HG03558 (cell line): ENCODE measurements at regions not wholly inside any gene's neighbourhood (a gene's known extent, or its start where the extent isn't known, plus 50 kb on each side); places are given as distances from the start of the nearest gene placed in this dataset.
"Not testable (repeated sequence)": the region's sequence is repeated elsewhere in the genome, so short reads cannot be mapped to it uniquely, and the experiment has no call there.

Experiments used
- ATAC-seq: cut with Tn5 transposase; IDR thresholded peaks from one replicate; pipeline ENCODE4 v1.9.1; 2021; ENCODE audit warnings: moderate number of reproducible peaks; ENCODE audit not compliant: unreplicated experiment; ENCODE audit errors: extremely low read depth

DNA sequence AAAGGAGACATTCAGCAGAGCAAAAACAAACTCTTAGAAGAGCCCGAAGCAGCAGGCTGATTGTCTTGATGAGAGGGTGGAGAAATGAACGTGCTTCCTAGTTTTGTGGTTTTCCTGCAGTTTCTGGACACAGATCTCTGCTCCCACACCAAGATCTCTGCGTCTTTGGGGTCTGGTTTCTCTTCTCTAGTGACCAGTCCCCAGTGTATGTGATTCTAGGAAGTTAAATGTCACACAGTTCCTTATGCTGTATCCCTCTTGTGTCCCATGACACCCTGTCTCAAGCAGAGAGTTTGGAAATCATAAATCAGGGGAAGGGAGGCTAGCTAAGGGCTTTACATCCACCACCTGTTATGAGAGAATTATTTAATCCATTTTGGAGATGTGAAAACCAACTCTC, 55.4 kb upstream of the KLF14 start:
- no peak for ATAC-seq

DNA sequence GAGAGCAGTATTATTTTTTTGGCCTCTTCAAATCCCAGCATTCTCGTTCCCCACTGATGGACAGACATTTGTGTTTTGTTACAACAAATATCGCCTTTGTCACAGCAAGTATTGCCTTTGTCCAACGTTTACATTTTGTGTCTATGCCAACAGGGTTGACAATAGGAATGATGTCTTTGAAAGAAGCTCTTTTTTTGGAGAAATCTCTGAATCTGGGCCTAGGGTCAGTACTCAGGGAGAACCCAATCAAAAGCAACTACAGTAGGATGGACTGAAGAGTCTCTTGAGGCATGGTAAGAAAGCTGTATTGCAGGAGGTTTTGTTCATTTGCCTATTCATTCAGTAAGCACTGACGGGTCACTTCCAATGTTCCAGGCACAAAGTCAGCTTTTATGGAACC, 57.7 kb upstream of the KLF14 start:
- ATAC-seq: no peak

GRCh38 chr7:130793855-130794618, 60.0 kb upstream of the KLF14 start:
- no peak for ATAC-seq

- no peak for ATAC-seq
Measured at GRCh38 chr7:130794619-130794922, 60.6 kb upstream of the KLF14 start.

DNA sequence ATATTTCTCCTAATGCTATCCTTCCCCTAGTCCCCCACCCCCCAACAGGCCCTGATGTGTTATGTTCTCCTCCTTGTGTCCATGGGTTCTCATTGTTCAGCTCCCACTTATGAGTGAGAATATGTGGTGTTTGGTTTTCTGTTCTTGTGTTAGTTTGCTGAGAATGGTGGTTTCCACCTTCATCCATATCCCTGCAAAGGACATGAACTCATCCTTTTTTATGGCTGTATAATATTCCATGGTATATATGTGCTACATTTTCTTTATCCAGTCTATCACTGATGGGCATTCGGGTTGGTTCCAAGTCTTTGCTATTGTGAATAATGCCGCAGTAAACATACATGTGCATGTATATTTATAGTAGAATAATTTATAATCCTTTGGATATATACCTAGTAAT, 62.4 kb upstream of the KLF14 start:
- not testable (repeated sequence) for ATAC-seq

GRCh38 chr7:130803127-130803526, 69.1 kb upstream of the KLF14 start:
- ATAC-seq: no peak

DNA sequence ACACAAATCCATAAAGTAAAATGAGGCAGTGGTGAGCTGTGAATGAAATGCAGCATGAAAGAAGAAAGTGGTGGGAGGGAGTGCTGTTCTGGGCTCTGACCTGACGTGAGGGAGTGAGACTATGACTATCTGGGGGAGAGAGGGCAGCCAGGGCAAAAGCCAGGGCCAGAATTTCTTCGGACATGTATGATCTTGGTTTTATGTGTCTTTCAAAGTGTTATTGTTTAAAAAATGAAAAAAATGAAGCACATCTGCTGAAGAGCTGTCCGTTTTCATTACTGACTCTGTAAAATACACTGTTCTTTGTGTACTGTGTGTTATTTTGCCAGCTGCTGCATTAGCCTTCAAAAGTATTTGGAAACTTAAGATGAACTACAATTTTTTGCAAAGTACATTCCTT, 70.2 kb upstream of the KLF14 start:
- no peak for ATAC-seq

DNA sequence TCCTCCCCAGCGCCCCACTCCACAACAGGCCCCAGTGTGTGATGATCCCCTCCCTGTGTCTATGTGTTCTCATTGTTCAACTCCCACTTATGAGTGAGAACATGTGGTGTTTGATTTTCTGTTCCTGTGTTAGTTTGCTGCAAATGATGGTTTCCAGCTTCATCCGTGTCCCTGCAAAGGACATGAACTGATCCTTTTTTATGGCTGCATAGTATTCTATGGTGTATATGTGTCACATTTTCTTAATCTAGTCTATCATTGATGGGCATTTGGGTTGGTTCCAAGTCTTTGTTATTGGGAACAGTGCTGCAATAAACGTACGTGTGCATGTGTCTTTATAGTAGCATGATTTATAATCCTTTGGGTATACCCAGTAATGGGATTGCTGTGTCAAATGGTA, 78.8 kb upstream of the KLF14 start:
- ATAC-seq: not testable (repeated sequence)

GRCh38 chr7:130814778-130815335, 80.8 kb upstream of the KLF14 start:
- no peak for ATAC-seq

GRCh38 chr7:130818056-130818455, 84.0 kb upstream of the KLF14 start:
- ATAC-seq: no peak

- no peak for ATAC-seq
Measured at GRCh38 chr7:130821864-130822263, 87.9 kb upstream of the KLF14 start.

DNA sequence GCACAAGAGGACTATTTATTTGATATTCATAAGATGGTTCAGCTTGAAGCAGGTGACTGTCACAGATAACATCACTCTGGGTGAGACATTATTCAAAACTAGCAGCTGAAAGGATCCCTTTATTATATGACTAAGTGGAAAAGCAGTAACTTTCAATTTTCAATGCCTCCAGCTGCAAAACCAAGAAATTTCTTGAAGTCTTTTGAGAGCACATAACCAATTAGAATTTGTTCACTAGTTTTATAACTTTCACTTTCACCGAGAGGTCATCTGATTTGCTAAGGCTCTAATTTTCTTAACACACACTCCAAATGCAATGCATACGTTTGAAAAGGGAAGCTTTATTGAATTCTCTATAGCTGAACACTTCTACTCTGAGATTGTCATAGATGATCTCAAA, 88.6 kb upstream of the KLF14 start:
- no peak for ATAC-seq

GRCh38 chr7:130823060-130823459, 89.1 kb upstream of the KLF14 start:
- ATAC-seq: no peak

- no peak for ATAC-seq
Measured at GRCh38 chr7:130825819-130826218, 91.8 kb upstream of the KLF14 start.

GRCh38 chr7:130829415-130829814, 95.4 kb upstream of the KLF14 start:
- no peak for ATAC-seq

DNA sequence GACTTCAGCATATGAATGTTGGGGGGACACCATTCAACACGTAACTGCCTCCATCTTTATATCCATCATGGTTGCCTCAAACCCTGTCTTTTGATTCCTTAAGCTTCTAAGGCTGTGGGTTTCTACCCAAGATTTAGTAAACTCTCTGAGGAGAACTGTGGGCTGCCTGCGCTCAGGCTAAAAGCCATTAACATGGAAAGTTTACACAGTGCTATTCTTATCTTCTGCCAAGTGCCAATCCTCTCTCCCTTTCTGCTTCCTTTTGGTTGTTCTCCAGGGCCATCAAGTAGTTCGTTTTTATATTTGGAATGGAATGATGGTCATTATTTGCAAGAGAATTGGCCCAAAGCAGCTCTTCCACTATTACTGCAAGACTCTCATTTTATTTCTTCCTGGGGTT, 97.3 kb upstream of the KLF14 start:
- no peak for ATAC-seq

- ATAC-seq: no peak
Measured at GRCh38 chr7:130831817-130832481, 97.9 kb upstream of the KLF14 start.

- ATAC-seq: no peak
Measured at GRCh38 chr7:130838738-130839137, 104.7 kb upstream of the KLF14 start.

DNA sequence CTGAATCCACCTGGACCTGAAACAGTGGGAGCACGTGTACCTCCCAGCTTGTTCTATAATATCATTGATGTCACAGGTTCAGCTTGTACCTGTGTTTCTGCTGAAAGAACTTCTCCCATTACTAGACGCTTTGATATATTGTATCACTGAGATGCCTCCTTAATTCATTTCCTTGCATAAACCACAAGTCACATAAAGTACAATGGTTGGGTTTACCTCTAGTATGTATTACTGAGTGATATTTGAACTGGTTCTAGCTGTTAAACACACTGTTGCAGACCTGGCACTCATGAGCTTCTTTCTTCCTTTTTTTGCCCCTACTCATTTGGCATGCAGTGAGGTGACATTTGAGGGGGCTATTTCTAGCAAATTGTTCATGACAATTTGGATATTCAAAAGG, 106.6 kb upstream of the KLF14 start:
- ATAC-seq: no peak

GRCh38 chr7:130841416-130841815, 107.4 kb upstream of the KLF14 start:
- ATAC-seq: no peak

DNA sequence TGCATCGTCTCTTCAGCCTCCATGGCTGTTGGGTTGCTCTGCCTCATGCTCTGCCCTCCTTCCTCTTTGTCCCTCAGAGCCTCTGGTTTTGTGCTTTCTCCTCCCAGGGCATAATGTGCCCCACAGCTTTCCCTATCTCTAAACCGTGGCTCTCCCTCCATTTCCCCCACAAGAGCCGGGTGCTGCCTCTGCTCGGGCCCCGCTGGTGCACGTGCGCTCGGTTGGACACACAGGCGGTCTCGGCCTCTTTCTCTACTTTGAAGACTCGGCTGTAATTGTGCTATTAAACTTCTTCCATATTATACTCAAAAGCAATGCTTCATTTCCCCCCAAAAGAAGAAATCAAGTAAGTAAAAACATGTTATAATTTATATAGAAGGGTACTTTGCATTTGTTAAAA, 109.7 kb upstream of the KLF14 start:
- no peak for ATAC-seq
